Stimulated activated memory B cell treated with anti-CD40 and anti-IgM and Interleukin-4, amounts not matched to agents 10 μg/mL and 1 μg/mL and 100 μg/mL, for 72 hours (primary cell): ENCODE measurements at regions not wholly inside any gene's neighbourhood (a gene's known extent, or its start where the extent isn't known, plus 50 kb on each side); places are given as distances from the start of the nearest gene placed in this dataset.

ENCODE experiments used
- ATAC-seq: fragments of 150-1000 bp; cut with Tn5 transposase; 2 replicates; pipeline ENCODE4 v1.10.0; 2021
- H3K27ac Mint-ChIP-seq: one replicate; pipeline ENCODE4 v1.8.0; 2022; ENCODE audit warnings: mild to moderate bottlenecking, mixed read lengths
- H3K27me3 Mint-ChIP-seq: one replicate; pipeline ENCODE4 v1.8.0; 2022; ENCODE audit warnings: mixed read lengths
- H3K36me3 Mint-ChIP-seq: one replicate; pipeline ENCODE4 v1.8.0; 2022; ENCODE audit warnings: mixed read lengths
- H3K4me1 Mint-ChIP-seq: one replicate; pipeline ENCODE4 v1.8.0; 2022; ENCODE audit warnings: mixed read lengths
- H3K4me3 Mint-ChIP-seq: one replicate; pipeline ENCODE4 v1.8.0; 2022; ENCODE audit warnings: mild to moderate bottlenecking, moderate library complexity, mixed read lengths
- H3K9me3 Mint-ChIP-seq: one replicate; pipeline ENCODE4 v1.8.0; 2022; ENCODE audit warnings: mixed read lengths

DNA sequence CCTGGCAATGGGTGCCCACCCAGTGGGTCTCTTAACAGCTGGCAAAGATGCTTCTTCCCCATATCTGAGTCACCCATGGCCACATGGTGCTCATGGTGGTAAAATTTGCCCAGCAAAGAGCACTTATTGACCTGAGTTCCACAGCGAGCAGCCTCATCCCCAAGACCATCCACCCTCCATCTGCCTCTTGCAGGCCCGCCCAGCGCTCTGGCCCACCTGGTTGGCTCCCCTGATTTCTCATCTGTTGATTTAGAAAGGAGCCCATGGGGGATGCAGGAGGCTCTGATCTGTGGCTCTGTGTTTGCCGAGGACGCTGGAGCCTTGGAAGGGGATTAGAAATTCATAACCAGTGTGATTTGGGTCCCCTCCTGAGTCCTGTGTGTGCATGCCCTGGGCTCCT lies 657.5 kb downstream of the PTPRU start:
- ATAC-seq: no peak
- H3K9me3 Mint-ChIP-seq: no peaks in the 10 kb centered on the region
- no peaks in the 10 kb centered on the region for H3K4me1 Mint-ChIP-seq
- no peak overlapping the region for H3K4me3 Mint-ChIP-seq
- H3K36me3 Mint-ChIP-seq: no peaks in the 10 kb centered on the region
- no peak overlapping the region for H3K27ac Mint-ChIP-seq
- peaks cover 56% of the 10 kb centered on the region for H3K27me3 Mint-ChIP-seq

DNA sequence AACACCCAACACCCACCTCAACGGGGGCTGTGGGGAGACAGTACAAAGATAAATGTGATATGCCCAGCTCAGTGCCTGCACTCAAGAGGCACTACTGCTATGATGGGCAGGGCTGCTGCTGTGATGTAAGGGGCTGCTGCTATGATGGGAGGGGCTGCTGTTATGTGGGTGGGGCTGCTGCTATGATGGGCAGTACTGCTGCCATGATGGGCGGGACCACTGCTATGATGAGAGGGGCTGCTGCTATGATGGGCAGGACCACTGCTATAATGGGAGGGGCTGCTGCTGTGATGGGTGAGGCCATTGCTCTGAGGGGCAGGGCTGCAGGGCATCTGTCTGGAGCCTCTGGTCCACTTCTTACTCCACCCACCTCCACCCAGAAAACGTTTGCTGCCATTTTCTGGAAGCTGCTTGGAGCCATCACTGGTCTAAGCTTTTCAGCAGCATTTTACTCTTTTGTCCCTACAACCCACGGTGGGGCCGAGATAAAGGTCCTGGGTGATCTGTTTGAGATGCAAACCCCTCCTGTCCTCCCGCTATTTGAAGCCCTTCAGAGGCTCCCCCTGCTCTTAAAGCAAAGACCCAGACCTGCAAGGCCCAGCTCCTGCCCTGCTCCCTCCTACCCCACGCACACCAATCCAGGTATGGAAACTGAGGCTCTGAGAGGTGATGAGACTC lies 656.9 kb downstream of the PTPRU start:
- H3K4me1 Mint-ChIP-seq: no peaks in the 10 kb centered on the region
- H3K9me3 Mint-ChIP-seq: no peaks in the 10 kb centered on the region
- H3K27ac Mint-ChIP-seq: no peak overlapping the region
- ATAC-seq: no peak
- peaks cover 49% of the 10 kb centered on the region for H3K27me3 Mint-ChIP-seq
- no peak overlapping the region for H3K4me3 Mint-ChIP-seq
- H3K36me3 Mint-ChIP-seq: no peaks in the 10 kb centered on the region

DNA sequence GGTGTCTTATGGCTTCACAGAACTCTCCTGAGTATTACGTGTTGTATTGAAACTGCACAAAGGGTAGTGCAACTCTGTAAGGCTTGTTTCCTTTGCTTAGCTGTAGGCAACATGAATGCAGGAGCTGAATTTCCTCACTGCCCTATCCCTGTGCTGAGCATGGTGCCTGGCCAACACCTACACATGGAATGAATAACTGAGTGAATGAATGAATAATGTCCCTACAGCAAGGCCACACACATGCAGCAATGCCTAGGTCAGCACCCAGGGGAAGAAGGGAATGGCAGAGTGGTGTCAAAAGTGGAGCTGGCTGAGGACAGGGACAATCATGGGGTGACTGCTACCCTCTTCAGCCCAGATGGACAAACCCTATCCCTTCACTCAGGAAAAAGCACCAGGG lies 655.9 kb downstream of the PTPRU start:
- Mint-ChIP-seq H3K4me3 (no peak overlapping the region), H3K4me1 (no peaks in the 10 kb centered on the region), H3K27ac (no peak overlapping the region), H3K27me3 (peaks cover 40% of the 10 kb centered on the region), H3K9me3 (no peaks in the 10 kb centered on the region), H3K36me3 (no peaks in the 10 kb centered on the region)
- ATAC-seq: no peak

DNA sequence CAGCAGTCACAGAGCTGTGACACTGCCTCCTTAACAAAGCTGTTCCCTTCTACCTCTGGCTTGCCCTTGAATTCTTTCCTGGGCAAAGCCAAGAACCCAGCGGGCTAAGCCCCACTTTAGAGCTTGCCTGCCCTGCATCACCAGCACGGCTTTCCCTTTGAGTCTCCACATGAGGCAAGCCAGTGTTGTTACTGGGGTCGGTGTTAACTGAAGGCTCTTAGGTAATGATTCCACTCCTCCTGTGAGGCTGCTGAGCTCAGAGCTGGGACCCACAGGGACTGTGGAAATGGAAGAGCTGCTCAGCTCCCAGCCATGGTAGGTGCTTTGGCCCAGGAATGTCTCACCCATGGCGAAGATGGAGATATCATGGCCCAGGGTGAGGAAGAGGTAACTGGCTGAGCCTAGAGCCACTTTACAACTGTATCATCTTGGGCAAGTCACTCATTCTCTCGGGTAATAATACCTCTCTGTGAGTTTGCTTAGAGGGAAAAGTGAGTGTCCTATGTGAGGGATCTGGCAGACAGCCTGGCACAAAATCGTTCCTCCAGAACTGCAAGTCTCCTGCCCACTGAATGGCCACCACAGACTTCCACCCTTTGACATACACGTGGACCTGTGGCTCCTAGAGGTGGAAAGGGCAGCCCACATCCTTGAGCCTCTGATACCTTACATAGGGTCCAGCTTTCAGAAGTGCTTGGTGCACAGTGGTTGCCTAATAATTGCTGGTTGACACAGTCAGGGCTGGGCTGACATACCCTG lies 654.1 kb downstream of the PTPRU start:
- Mint-ChIP-seq H3K4me3 (no peak overlapping the region), H3K9me3 (no peaks in the 10 kb centered on the region), H3K27ac (no peak overlapping the region), H3K27me3 (peaks cover 23% of the 10 kb centered on the region), H3K4me1 (no peaks in the 10 kb centered on the region), H3K36me3 (no peaks in the 10 kb centered on the region)
- no peak for ATAC-seq

DNA sequence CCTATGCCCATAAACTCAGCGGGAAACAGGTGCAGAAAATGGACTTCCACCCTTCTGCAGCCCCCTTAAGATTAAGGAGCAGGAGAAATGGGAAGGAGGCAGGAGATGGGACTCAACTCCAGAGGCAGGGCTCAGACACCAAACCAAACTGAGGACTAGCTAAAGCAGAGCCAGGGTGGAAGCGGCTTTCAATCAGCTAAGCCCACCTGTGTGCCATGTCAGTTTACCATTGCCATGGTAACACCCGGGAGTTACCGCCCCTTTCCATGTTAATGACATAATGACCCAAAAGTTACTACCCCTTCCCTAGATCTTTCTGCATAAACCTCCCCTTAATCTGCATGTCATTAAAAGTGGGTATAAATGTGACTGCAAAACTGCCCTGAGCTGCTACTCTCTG lies 653.5 kb downstream of the PTPRU start:
- H3K27me3 Mint-ChIP-seq: peaks cover 23% of the 10 kb centered on the region
- no peaks in the 10 kb centered on the region for H3K36me3 Mint-ChIP-seq
- H3K4me1 Mint-ChIP-seq: no peaks in the 10 kb centered on the region
- no peak overlapping the region for H3K27ac Mint-ChIP-seq
- no peak for ATAC-seq
- peaks cover 3% of the 10 kb centered on the region for H3K9me3 Mint-ChIP-seq
- no peak overlapping the region for H3K4me3 Mint-ChIP-seq

DNA sequence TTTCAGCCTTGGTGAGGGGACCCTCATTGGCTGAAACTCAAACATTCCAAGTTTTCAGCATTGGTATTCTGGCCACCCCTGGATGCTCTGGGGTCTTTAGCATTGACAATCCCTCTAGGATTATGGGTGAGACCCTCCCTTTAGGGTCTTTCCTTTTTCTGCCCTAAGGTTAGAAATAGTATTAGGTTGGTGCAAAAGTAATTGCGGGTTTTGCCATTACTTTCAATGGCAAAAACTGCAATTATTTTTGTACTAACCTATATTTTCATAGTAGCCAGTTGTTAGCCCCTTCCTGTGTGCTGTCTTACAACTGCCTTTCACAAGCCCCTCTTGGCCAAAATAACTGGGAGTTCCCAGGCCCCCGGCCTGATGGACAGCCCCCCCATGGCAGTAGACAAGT lies 648.4 kb downstream of the PTPRU start:
- H3K27ac Mint-ChIP-seq: no peak overlapping the region
- no peak overlapping the region for H3K4me3 Mint-ChIP-seq
- H3K36me3 Mint-ChIP-seq: no peaks in the 10 kb centered on the region
- H3K9me3 Mint-ChIP-seq: peaks cover 3% of the 10 kb centered on the region
- no peaks in the 10 kb centered on the region for H3K4me1 Mint-ChIP-seq
- no peak for ATAC-seq
- peaks cover 9% of the 10 kb centered on the region for H3K27me3 Mint-ChIP-seq

DNA sequence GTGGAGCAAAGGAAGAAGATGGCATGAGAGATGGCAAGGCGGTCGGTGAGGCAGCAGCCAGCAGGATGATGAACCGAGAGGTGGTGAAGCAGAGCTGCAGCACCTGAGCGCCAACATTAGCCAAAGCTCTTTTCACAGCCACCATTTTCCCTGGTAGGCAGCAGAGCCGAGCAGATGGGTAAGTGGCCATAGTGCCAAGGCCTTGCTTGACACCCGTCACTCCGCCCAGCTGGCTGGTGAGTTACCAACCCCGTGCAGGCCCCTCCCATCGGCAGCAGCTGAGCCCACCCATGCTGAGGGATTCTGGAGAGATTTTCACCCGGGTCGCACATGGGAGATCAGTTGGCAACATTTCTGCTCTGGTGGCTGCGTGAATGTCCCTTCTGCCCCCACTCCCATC lies 647.7 kb downstream of the PTPRU start:
- Mint-ChIP-seq H3K9me3 (peaks cover 3% of the 10 kb centered on the region), H3K36me3 (no peaks in the 10 kb centered on the region), H3K27ac (no peak overlapping the region), H3K4me1 (no peaks in the 10 kb centered on the region), H3K27me3 (peaks cover 9% of the 10 kb centered on the region), H3K4me3 (no peak overlapping the region)
- ATAC-seq: no peak

DNA sequence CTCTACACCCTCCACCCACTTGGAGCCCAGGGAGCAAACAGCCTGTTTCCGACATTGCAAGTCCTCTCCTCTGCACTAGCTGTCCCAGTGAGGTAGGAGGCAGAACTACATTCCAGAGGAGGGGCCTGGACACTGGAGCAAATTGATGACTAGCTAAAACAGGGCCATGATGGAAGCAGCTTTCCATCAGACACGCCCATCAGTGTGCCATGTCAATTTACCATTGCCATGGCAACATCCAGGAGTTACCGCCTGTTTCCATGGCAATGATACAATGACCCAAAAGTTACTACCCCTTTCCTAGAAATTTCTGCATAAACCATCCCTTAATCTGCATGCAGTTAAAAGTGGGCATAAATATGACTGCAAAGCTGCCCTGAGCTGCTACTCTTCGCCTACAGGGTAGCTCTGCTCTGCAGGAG lies 647.1 kb downstream of the PTPRU start:
- Mint-ChIP-seq H3K4me3 (no peak overlapping the region), H3K36me3 (no peaks in the 10 kb centered on the region), H3K4me1 (no peaks in the 10 kb centered on the region), H3K9me3 (peaks cover 3% of the 10 kb centered on the region), H3K27me3 (peaks cover 9% of the 10 kb centered on the region), H3K27ac (no peak overlapping the region)
- ATAC-seq: no peak

DNA sequence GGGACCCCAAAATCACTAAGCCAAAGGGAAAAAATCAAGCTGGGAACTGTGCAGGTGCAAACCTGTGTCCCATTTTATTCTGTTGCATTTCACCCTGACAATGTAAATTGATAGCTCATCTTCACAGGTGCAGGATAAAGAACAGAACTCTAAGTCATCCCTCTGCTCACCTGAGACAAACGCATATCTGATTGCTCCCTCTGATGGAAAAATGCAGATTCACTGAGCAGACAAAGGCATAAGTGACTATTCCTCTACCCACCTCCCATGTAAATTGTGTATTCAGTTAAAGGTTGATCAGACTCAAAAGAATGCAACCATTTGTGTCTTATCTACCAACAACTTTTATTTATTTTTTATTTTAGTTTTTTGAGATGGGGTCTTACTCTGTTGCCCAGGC lies 644.2 kb downstream of the PTPRU start:
- no peak for ATAC-seq
- no peaks in the 10 kb centered on the region for H3K36me3 Mint-ChIP-seq
- H3K4me3 Mint-ChIP-seq: no peak overlapping the region
- H3K4me1 Mint-ChIP-seq: no peaks in the 10 kb centered on the region
- no peak overlapping the region for H3K27ac Mint-ChIP-seq
- H3K9me3 Mint-ChIP-seq: peaks cover 3% of the 10 kb centered on the region
- peaks cover 9% of the 10 kb centered on the region for H3K27me3 Mint-ChIP-seq

DNA sequence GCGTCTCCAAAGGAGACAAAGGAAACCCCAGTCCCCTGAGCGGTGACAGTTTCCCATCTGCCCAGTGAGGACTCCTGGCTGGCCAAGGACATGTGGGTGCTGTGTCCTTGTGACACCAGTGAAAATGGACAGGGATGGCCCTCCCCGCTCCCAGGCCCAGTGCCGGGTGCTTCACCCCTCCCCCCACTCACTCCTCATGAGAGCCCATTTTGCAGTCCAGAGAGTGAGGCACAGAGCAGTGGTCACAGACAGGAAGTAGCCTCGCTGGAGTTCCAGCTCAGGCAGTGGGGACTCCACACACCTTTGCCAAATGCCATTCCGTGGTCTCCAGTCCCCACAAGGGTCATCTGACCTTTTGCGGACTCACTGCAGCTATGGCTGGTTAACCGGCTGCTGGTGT lies 642.9 kb downstream of the PTPRU start:
- Mint-ChIP-seq H3K27ac (no peak overlapping the region), H3K4me3 (no peak overlapping the region), H3K9me3 (no peaks in the 10 kb centered on the region), H3K36me3 (no peaks in the 10 kb centered on the region), H3K4me1 (no peaks in the 10 kb centered on the region), H3K27me3 (peaks cover 6% of the 10 kb centered on the region)
- no peak for ATAC-seq

DNA sequence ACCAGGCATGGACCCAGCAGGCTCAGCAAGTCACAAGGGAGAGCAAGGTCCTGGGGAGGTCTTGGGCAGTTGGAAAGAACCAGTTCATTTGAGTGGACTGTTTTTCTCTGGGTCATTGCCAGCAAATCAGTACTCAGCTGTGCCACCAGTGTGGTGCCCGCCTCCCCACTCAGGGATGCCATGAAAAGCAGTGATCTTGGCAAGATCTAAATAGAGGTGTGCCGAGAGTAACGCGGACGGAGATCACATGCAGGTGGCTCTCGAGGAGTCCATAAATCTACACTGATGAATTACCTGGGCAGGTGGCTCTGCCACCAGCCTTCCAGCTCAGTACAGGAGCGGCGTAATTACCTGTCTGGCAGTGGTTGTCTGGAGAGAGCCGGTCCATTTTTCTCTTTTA lies 642.2 kb downstream of the PTPRU start:
- Mint-ChIP-seq H3K27me3 (peaks cover 9% of the 10 kb centered on the region), H3K4me3 (no peak overlapping the region), H3K9me3 (no peaks in the 10 kb centered on the region), H3K36me3 (no peaks in the 10 kb centered on the region), H3K27ac (no peak overlapping the region), H3K4me1 (no peaks in the 10 kb centered on the region)
- no peak for ATAC-seq

DNA sequence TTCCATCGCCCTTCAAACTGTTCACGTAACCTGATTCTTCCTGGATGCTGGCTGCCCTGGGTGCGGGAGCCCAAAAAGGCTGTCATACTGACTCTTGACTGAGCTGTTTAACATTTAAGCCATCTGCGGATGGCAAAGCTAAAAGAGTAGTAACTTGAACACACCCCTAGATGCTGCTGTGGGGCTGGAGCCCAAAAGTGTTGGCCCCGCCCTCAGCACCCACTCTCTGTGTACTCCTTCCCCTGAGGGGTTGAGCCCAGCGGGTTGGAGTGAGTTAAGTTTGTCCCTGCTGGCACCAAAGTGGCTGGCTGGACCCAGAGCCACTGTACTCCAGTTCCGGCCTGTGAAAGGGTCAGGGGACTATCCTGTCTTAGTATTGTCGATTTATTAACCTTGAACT lies 640.6 kb downstream of the PTPRU start:
- ATAC-seq: no peak
- H3K27ac Mint-ChIP-seq: no peak overlapping the region
- no peaks in the 10 kb centered on the region for H3K36me3 Mint-ChIP-seq

DNA sequence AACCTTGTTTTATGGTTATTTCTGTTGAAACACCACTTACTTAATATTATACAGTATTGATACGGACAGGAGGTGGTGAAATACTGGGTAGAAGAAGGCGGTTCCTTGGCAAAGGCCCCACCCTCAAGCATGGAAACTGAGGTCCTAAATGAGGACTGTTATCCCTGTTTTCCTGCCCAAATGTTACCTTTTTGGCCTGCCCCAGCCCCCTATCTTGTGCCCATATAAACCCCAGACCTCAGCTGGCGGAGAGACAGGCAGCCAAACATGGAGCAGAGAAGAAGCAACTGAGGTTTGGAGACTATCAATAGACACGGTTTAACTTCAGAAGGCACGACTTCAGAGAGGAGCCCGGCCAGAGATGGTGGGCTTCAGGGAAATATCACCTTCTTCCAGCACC lies 640.1 kb downstream of the PTPRU start:
- Mint-ChIP-seq H3K27ac (no peak overlapping the region), H3K27me3 (peaks cover 24% of the 10 kb centered on the region), H3K36me3 (no peaks in the 10 kb centered on the region), H3K4me3 (no peak overlapping the region), H3K9me3 (no peaks in the 10 kb centered on the region), H3K4me1 (no peaks in the 10 kb centered on the region)
- no peak for ATAC-seq

More for the DNA sequence above, 640.6 kb downstream of the PTPRU start:
- no peaks in the 10 kb centered on the region for H3K4me1 Mint-ChIP-seq
- H3K9me3 Mint-ChIP-seq: no peaks in the 10 kb centered on the region
- no peak overlapping the region for H3K4me3 Mint-ChIP-seq
- H3K27me3 Mint-ChIP-seq: peaks cover 21% of the 10 kb centered on the region

DNA sequence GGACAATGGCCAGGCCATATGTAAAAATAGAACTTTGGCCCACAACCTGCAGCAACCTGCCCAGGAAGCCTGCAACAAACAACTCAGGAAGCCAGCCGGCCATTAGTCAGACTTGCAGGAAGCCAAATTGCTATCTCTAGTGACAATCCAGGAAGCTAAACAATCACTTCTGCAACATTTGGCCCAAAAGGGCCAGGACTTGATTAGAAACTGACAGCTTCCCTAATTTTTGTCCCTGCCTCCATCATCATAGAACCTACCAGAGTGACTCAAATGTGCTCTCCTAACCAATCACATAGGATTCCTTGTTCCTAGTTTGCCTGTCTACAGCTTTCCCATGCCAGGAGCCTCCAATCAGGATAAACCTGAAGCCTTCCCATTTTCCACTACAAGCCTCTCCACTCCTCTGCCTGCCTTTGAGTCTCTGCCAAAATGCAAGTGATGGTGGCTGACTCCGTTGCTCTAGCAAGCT lies 639.3 kb downstream of the PTPRU start:
- no peaks in the 10 kb centered on the region for H3K36me3 Mint-ChIP-seq
- H3K4me1 Mint-ChIP-seq: no peaks in the 10 kb centered on the region
- H3K27me3 Mint-ChIP-seq: peaks cover 24% of the 10 kb centered on the region
- no peak overlapping the region for H3K4me3 Mint-ChIP-seq
- no peak for ATAC-seq
- H3K9me3 Mint-ChIP-seq: no peaks in the 10 kb centered on the region
- H3K27ac Mint-ChIP-seq: no peak overlapping the region

DNA sequence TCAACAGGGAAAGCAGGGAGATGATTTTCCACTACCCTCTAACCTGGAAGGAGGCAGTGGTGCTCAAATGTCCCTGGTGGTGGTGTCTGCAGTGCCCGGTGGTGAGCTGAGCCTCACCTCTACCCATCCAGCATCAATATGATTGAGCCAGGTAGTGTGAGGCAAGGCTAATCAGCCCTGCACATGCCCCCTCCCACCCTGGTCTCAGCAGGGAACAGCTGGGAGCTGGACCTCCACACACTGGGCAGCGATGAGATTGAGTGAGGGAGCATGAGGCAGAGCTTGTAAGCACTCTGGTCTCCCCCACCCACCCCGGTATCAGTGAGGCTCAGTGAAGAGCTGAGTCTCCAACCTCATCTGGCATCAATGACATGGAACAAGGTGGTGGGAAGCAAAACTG lies 634.3 kb downstream of the PTPRU start:
- no peak overlapping the region for H3K27ac Mint-ChIP-seq
- no peak overlapping the region for H3K4me3 Mint-ChIP-seq
- H3K27me3 Mint-ChIP-seq: peaks cover 39% of the 10 kb centered on the region
- H3K9me3 Mint-ChIP-seq: peaks cover 2% of the 10 kb centered on the region
- ATAC-seq: no peak
- no peaks in the 10 kb centered on the region for H3K4me1 Mint-ChIP-seq
- no peaks in the 10 kb centered on the region for H3K36me3 Mint-ChIP-seq

DNA sequence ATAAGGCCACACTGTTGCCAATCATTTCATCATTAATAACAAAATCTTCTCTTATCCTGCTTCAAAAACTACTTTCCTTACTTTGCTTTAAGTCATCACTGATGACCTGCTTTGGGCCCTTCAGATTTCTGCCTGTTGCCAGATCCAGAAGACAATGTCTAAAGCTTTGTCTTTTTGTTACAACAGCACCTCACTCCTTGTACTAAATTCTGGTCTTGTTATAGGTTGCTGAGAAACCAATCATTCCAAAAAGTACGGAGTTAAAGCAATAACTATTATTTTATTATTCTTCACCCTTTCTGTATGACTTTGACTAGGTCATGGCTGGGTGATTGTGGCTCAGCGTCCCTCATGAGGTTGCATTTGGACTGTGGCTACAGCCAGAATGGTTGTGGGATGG lies 633.5 kb downstream of the PTPRU start:
- H3K27ac Mint-ChIP-seq: no peak overlapping the region
- no peak overlapping the region for H3K4me3 Mint-ChIP-seq
- ATAC-seq: no peak
- no peaks in the 10 kb centered on the region for H3K4me1 Mint-ChIP-seq
- H3K36me3 Mint-ChIP-seq: no peaks in the 10 kb centered on the region
- H3K27me3 Mint-ChIP-seq: peaks cover 39% of the 10 kb centered on the region
- H3K9me3 Mint-ChIP-seq: peaks cover 2% of the 10 kb centered on the region
